H1 (cell line): ENCODE measurements at regions not wholly inside any gene's neighbourhood (a gene's known extent, or its start where the extent isn't known, plus 50 kb on each side); places are given as distances from the start of the nearest gene placed in this dataset.

Experiments used
- CTCF ChIA-PET: fragments of 300-600 bp; sonication (Branson Sonifier 250); formaldehyde crosslinking; loops from one replicate; lab custom pipeline; 2021; ENCODE audit not compliant: partially characterized antibody; lab: Charles Lee
- POLR2A ChIA-PET: fragments of 300-600 bp; sonication (Branson Sonifier 250); formaldehyde crosslinking; loops from one replicate; lab custom pipeline; 2021; ENCODE audit warnings: inconsistent platforms; ENCODE audit not compliant: partially characterized antibody; lab: Charles Lee
- DNase-seq, 2 experiments: peaks; one replicate each; pipeline versions ENCODE4 v3.0.0 to v3.0.0-alpha.2; 2010 to 2022; ENCODE audit warnings: low spot score in 2 of 2, low read depth in 1 of 2, mixed read lengths in 1 of 2
- FAIRE-seq: peaks from 2 replicates; lab custom pipeline; 2011; peaks lifted over from hg19 to GRCh38; lab: Jason Lieb, UNC
- H2AFZ ChIP-seq: 2 replicates; pipeline ENCODE4 v1.8.1; 2012; ENCODE audit warnings: low read length, inconsistent platforms
- H2AK5ac ChIP-seq: 2 replicates; pipeline ENCODE4 v1.6.1; 2013; ENCODE audit warnings: low read depth, low read length
- H2BK120ac ChIP-seq: replicated peaks from 2 replicates; pipeline ENCODE3; 2013; ENCODE audit warnings: low read depth, low read length, inconsistent platforms
- H2BK12ac ChIP-seq: 2 replicates; pipeline ENCODE4 v1.6.1; 2013; ENCODE audit warnings: low read depth, low read length
- H2BK15ac ChIP-seq: 2 replicates; pipeline ENCODE4 v1.6.1; 2013; ENCODE audit warnings: low read length
- H2BK20ac ChIP-seq: 2 replicates; pipeline ENCODE4 v1.6.1; 2013; ENCODE audit warnings: low read length
- H2BK5ac ChIP-seq: 2 replicates; pipeline ENCODE4 v1.6.1; 2013; ENCODE audit warnings: low read depth, low read length
- H3K14ac ChIP-seq: 2 replicates; pipeline ENCODE4 v1.6.1; 2013; ENCODE audit warnings: inconsistent platforms; ENCODE audit not compliant: insufficient read length
- H3K18ac ChIP-seq: 2 replicates; pipeline ENCODE4 v1.6.1; 2013; ENCODE audit warnings: low read length; ENCODE audit errors: extremely low read depth
- H3K23ac ChIP-seq: 2 replicates; pipeline ENCODE4 v1.6.1; 2013; ENCODE audit warnings: inconsistent platforms; ENCODE audit not compliant: insufficient read length
- H3K23me2 ChIP-seq: 2 replicates; pipeline ENCODE4 v1.6.1; 2013; ENCODE audit warnings: low read depth, low read length
- H3K27ac ChIP-seq: 2 replicates; pipeline ENCODE4 v1.6.1; 2011; ENCODE audit warnings: low read depth, low read length, inconsistent platforms
- H3K27me3 ChIP-seq, 4 experiments: replicated peaks in 1 of 4; 1 replicate in 1 of 4; 2 replicates in 3 of 4; pipeline versions ENCODE4 v1.6.1 to v1.8.1; 2011 to 2013; ENCODE audit warnings: low read length in 3 of 4, mild to moderate bottlenecking in 3 of 4, inconsistent platforms in 2 of 4, mixed read lengths in 2 of 4, moderate library complexity in 1 of 4; ENCODE audit not compliant: control insufficient read depth in 3 of 4, insufficient read depth in 3 of 4; ENCODE audit errors: extremely low read depth in 1 of 4
- H3K36me3 ChIP-seq, 4 experiments: 2 replicates each; pipeline versions ENCODE4 v1.6.1 to v1.8.1; 2011 to 2013; ENCODE audit warnings: mild to moderate bottlenecking in 4 of 4, low read length in 3 of 4, moderate library complexity in 2 of 4, control low read depth in 1 of 4, inconsistent platforms in 1 of 4; ENCODE audit not compliant: insufficient read depth in 4 of 4, control insufficient read depth in 2 of 4
- H3K4ac ChIP-seq: replicated peaks from 2 replicates; pipeline ENCODE3; 2013; ENCODE audit warnings: low read length, low read depth, mixed read lengths, inconsistent platforms; ENCODE audit not compliant: insufficient read length
- H3K4me1 ChIP-seq, 4 experiments: replicated peaks in 1 of 4; 1 replicate in 1 of 4; 2 replicates in 3 of 4; pipeline versions ENCODE4 v1.6.1 to v1.8.1; 2011 to 2013; ENCODE audit warnings: low read length in 3 of 4, inconsistent platforms in 2 of 4, mixed read lengths in 1 of 4; ENCODE audit not compliant: insufficient read depth in 4 of 4, control insufficient read depth in 3 of 4
- H3K4me2 ChIP-seq, 2 experiments: 2 replicates each; pipeline versions ENCODE4 v1.6.1 to v1.8.1; 2011 to 2013; ENCODE audit warnings: low read depth in 2 of 2, low read length in 2 of 2, control low read depth in 1 of 2, inconsistent platforms in 1 of 2, mild to moderate bottlenecking in 1 of 2; ENCODE audit not compliant: insufficient read depth in 1 of 2
- H3K4me3 ChIP-seq, 4 experiments: fragments of 200-600, 300-600 bp in 1 of 4; sonication (generic), shearing (Covaris generic), sonication (Bioruptor Twin) in 1 of 4; 2 replicates each; pipeline versions ENCODE4 v1.5.1 to v1.8.1; 2011 to 2016; ENCODE audit warnings: low read length in 4 of 4, low read depth in 3 of 4, control low read depth in 2 of 4, inconsistent platforms in 2 of 4, mild to moderate bottlenecking in 2 of 4, mixed read lengths in 1 of 4, moderate library complexity in 1 of 4; ENCODE audit not compliant: insufficient read depth in 2 of 4; ENCODE audit errors: extremely low read depth in 1 of 4
- H3K56ac ChIP-seq: replicated peaks from 2 replicates; pipeline ENCODE3; 2013; ENCODE audit warnings: low read depth, mild to moderate bottlenecking, mixed read lengths, low read length, inconsistent platforms; ENCODE audit not compliant: insufficient read length
- H3K79me1 ChIP-seq: 2 replicates; pipeline ENCODE4 v1.6.1; 2013; ENCODE audit warnings: low read depth, low read length, control low read depth
- H3K79me2 ChIP-seq, 2 experiments: 2 replicates each; pipeline versions ENCODE4 v1.6.1 to v1.8.1; 2012 to 2013; ENCODE audit warnings: low read length in 2 of 2, mild to moderate bottlenecking in 2 of 2, inconsistent platforms in 1 of 2; ENCODE audit not compliant: insufficient read depth in 2 of 2, control insufficient read depth in 1 of 2
- H3K9ac ChIP-seq, 4 experiments: replicated peaks in 1 of 4; 1 replicate in 1 of 4; 2 replicates in 3 of 4; pipeline versions ENCODE4 v1.6.1 to v1.8.1; 2011 to 2013; ENCODE audit warnings: low read depth in 3 of 4, low read length in 3 of 4, control low read depth in 2 of 4, mild to moderate bottlenecking in 2 of 4, moderate library complexity in 2 of 4, inconsistent platforms in 1 of 4; ENCODE audit errors: extremely low read depth in 1 of 4
- H3K9me3 ChIP-seq, 2 experiments: 2 replicates each; pipeline versions ENCODE4 v1.6.1 to v1.8.1; 2012 to 2013; ENCODE audit warnings: mild to moderate bottlenecking in 2 of 2, moderate library complexity in 2 of 2, control low read depth in 1 of 2, inconsistent platforms in 1 of 2, low read depth in 1 of 2, low read length in 1 of 2, mixed read lengths in 1 of 2; ENCODE audit not compliant: insufficient read depth in 2 of 2
- H4K20me1 ChIP-seq, 2 experiments: replicated peaks in 1 of 2; 2 replicates each; pipeline versions ENCODE3 to v1.8.1; 2011 to 2013; ENCODE audit warnings: inconsistent platforms in 2 of 2, low read length in 2 of 2, mild to moderate bottlenecking in 1 of 2; ENCODE audit not compliant: insufficient read depth in 2 of 2, control insufficient read depth in 1 of 2
- H4K5ac ChIP-seq: 2 replicates; pipeline ENCODE4 v1.6.1; 2013; ENCODE audit warnings: low read length, low read depth, mixed read lengths, inconsistent platforms; ENCODE audit not compliant: insufficient read length
- H4K8ac ChIP-seq: 2 replicates; pipeline ENCODE4 v1.8.0; 2013; ENCODE audit warnings: mild to moderate bottlenecking, moderate library complexity, low read length, inconsistent platforms; ENCODE audit not compliant: insufficient read depth; ENCODE audit errors: extremely low read depth
- H4K91ac ChIP-seq: replicated peaks from 2 replicates; pipeline ENCODE3; 2013; ENCODE audit warnings: low read length, mixed read lengths, inconsistent platforms; ENCODE audit not compliant: insufficient read length
- EZH2 ChIP-seq: fragments of 200-600 bp; sonication (generic); IDR thresholded peaks from 2 replicates; pipeline ENCODE4 v1.7.1; 2012; ENCODE audit warnings: low read depth, mild to moderate bottlenecking, moderate library complexity, low read length, inconsistent platforms; ENCODE audit not compliant: severe bottlenecking
- KDM5A ChIP-seq: fragments of 200-600 bp; IDR thresholded peaks from 2 replicates; pipeline ENCODE4 v1.7.1; 2012; ENCODE audit warnings: mild to moderate bottlenecking, low read length, inconsistent platforms, mixed read lengths
- NRF1 ChIP-seq: IDR thresholded peaks from 2 replicates; pipeline ENCODE4 v1.6.1; 2011; ENCODE audit warnings: mild to moderate bottlenecking, low read depth, low read length, improper control_type of control experiment
- RNF2 ChIP-seq: fragments of 200-900, 300-1000 bp; sonication (generic); IDR thresholded peaks from 2 replicates; pipeline ENCODE4 v1.7.1; 2016; ENCODE audit warnings: borderline replicate concordance, low read depth, mild to moderate bottlenecking, antibody characterized with exemption, low read length; ENCODE audit not compliant: poor library complexity, severe bottlenecking; ENCODE audit errors: missing control alignments
- SAP30 ChIP-seq: fragments of 300-600 bp; sonication (generic); IDR thresholded peaks from 2 replicates; pipeline ENCODE4 v1.7.1; 2012; ENCODE audit warnings: low read length, moderate library complexity, mild to moderate bottlenecking, inconsistent platforms; ENCODE audit not compliant: insufficient read depth, insufficient replicate concordance
- SP4 ChIP-seq: IDR thresholded peaks from 2 replicates; pipeline ENCODE4 v1.6.1; 2012; ENCODE audit warnings: low read length, inconsistent platforms
- SRF ChIP-seq: IDR thresholded peaks from 2 replicates; pipeline ENCODE4 v1.6.1; 2011; ENCODE audit warnings: mild to moderate bottlenecking, low read depth, low read length, moderate library complexity
- ZNF274 ChIP-seq: IDR thresholded peaks from 2 replicates; pipeline ENCODE4 v1.7.0; 2012; ENCODE audit warnings: low read length, borderline replicate concordance; ENCODE audit errors: extremely low read depth
- WGBS, 2 experiments: shearing (Covaris generic) in 1 of 2; methylation state at CpG; one replicate each; pipeline versions ENCODE4 v1.1.6 to v1.1.7; 2013 to 2015; ENCODE audit warnings: low lambda C conversion rate in 2 of 2, mixed read lengths in 2 of 2, inconsistent platforms in 1 of 2, low coverage in 1 of 2, missing lambda C conversion rate in 1 of 2; ENCODE audit not compliant: insufficient replicate concordance in 2 of 2, insufficient coverage in 1 of 2, insufficient read length in 1 of 2; ENCODE audit errors: extremely low coverage in 1 of 2, missing lambda C conversion rate in 1 of 2; 5-methylcytosine and 5-hydroxymethylcytosine counted together
- TF ChIP-seq, protein P1 (sequence below): IDR thresholded peaks from 2 replicates; pipeline ENCODE4 v1.6.1; 2012; ENCODE audit warnings: low read length, inconsistent platforms

DNA sequence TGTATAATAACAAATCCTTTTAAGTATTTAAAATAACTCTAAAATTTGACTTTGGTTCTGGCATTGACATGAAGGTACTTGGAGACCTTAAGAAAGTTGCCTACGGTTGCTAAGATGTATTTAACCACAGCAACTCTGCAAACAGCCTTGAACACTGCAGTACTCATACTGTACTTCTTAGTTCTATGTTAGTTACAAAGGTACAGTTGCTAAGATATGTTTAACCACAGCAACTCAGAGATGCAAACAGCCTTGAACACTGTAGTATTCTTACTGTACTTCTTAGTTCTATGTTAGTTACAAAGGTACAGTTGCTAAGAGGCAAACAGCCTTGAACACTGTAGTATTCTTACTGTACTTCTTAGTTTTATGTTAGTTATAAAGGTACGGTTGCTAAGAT is 268.3 kb upstream of the MIR17HG start:
- H2BK5ac ChIP-seq: no peak overlapping the region
- H4K8ac ChIP-seq: no peak overlapping the region
- no peak overlapping the region for H3K56ac ChIP-seq
- ChIA-PET CTCF (interaction anchor here (0.9 to 4.3 kb wide), 4 partner anchors 18 to 167 kb away, joined by 3 to 24 read pairs (median 8); no protein-coding TSS in a partner anchor), POLR2A (no interaction called here)
- H3K14ac ChIP-seq: no peak overlapping the region
- no peaks in the 10 kb centered on the region for H3K79me2 ChIP-seq
- H2AFZ ChIP-seq: no peak overlapping the region
- H3K23me2 ChIP-seq: no peaks in the 10 kb centered on the region
- no peak overlapping the region for H3K23ac ChIP-seq
- no peak overlapping the region for H2BK120ac ChIP-seq
- no peaks in the 10 kb centered on the region for H3K4me1 ChIP-seq
- no peak overlapping the region for H4K91ac ChIP-seq
- DNase-seq (no peak), FAIRE-seq (no peak)
- no peak overlapping the region for H3K27ac ChIP-seq
- H3K36me3 ChIP-seq: no peaks in the 10 kb centered on the region
- no peaks in the 10 kb centered on the region for H4K20me1 ChIP-seq
- H3K18ac ChIP-seq: no peak overlapping the region
- H3K4ac ChIP-seq: no peak overlapping the region
- H3K9ac ChIP-seq: no peak overlapping the region
- H2BK15ac ChIP-seq: no peak overlapping the region
- WGBS, 2 experiments: 90% methylated on average over 2 of the region's 2 CpGs; no CpG with 5 or more reads in 1 of the 2 experiments
- H4K5ac ChIP-seq: no peak overlapping the region
- H2BK12ac ChIP-seq: no peak overlapping the region
- H3K27me3 ChIP-seq: peaks cover 0 to 1% (median 0%) of the 10 kb centered on the region in 4 experiments; a peak in 1 of 7 replicates
- no peak overlapping the region for H2BK20ac ChIP-seq
- no peak overlapping the region for H3K4me2 ChIP-seq
- H3K9me3 ChIP-seq: no peaks in the 10 kb centered on the region
- no peak overlapping the region for H3K4me3 ChIP-seq
- no peak overlapping the region for H2AK5ac ChIP-seq
- H3K79me1 ChIP-seq: no peaks in the 10 kb centered on the region
- TF ChIP-seq KDM5A (no peak), ZNF274 (no peak), SAP30 (no peak), SP4 (no peak), NRF1 (no peak), EZH2 (no peak), SRF (no peak), RNF2 (no peak)
- TF ChIP-seq, protein P1, sequence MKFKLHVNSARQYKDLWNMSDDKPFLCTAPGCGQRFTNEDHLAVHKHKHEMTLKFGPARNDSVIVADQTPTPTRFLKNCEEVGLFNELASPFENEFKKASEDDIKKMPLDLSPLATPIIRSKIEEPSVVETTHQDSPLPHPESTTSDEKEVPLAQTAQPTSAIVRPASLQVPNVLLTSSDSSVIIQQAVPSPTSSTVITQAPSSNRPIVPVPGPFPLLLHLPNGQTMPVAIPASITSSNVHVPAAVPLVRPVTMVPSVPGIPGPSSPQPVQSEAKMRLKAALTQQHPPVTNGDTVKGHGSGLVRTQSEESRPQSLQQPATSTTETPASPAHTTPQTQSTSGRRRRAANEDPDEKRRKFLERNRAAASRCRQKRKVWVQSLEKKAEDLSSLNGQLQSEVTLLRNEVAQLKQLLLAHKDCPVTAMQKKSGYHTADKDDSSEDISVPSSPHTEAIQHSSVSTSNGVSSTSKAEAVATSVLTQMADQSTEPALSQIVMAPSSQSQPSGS: no peak
